Vagina (tissue), 2 donors: ENCODE measurements at regions not wholly inside any gene's neighbourhood (a gene's known extent, or its start where the extent isn't known, plus 50 kb on each side); places are given as distances from the start of the nearest gene placed in this dataset.

Source experiments
- DNase-seq, 2 donors: peaks; one replicate each; pipeline ENCODE4 v3.0.0-alpha.2; 2017; ENCODE audit errors: extremely low spot score in 2 of 2
- H3K27ac ChIP-seq: fragments of 200-600 bp; sonication (generic); one replicate; pipeline ENCODE4 v1.5.1; 2019
- H3K27me3 ChIP-seq: fragments of 200-600 bp; sonication (generic); one replicate; pipeline ENCODE4 v1.5.1; 2019
- H3K36me3 ChIP-seq, 2 donors: fragments of 200-600 bp; sonication (generic); one replicate each; pipeline ENCODE4 v1.5.1; 2017 to 2019
- H3K4me1 ChIP-seq: fragments of 200-600 bp; sonication (generic); one replicate; pipeline ENCODE4 v1.5.1; 2019
- H3K4me3 ChIP-seq, 2 donors: fragments of 200-600 bp; sonication (generic); 1 replicate in 1 of 2; 2 replicates in 1 of 2; pipeline ENCODE4 v1.5.1; 2016 to 2019
- H3K9me3 ChIP-seq: fragments of 200-600 bp; sonication (generic); one replicate; pipeline ENCODE4 v1.5.1; 2019
- CTCF ChIP-seq, 3 experiments: fragments of 450-650 bp in 2 of 3; fragments of 200-600 bp in 1 of 3; sonication (generic) in 1 of 3; IDR thresholded peaks; one replicate each; pipeline ENCODE4 v1.5.1; 2017 to 2019; ENCODE audit warnings: antibody characterized with exemption in 3 of 3, mild to moderate bottlenecking in 2 of 3, moderate library complexity in 2 of 3
- POLR2A ChIP-seq, 2 donors: fragments of 450-650 bp; IDR thresholded peaks; one replicate each; pipeline ENCODE4 v1.6.1; 2017; ENCODE audit warnings: antibody characterized with exemption in 2 of 2, mild to moderate bottlenecking in 2 of 2, moderate library complexity in 2 of 2
- POLR2AphosphoS5 ChIP-seq, 2 donors: sonication (generic); formaldehyde crosslinking; IDR thresholded peaks; one replicate each; pipeline ENCODE4 v1.9.0; 2017; ENCODE audit warnings: antibody characterized with exemption in 2 of 2, mild to moderate bottlenecking in 2 of 2, low read depth in 1 of 2; ENCODE audit not compliant: insufficient read depth in 1 of 2
- intact Hi-C: fragments of 100-400 bp; cut with DNase I; formaldehyde crosslinking; loops from one replicate; pipeline ENCODE4 v1.15.1; 2023

GRCh38 chr3:110542552-110543150, 529.0 kb upstream of the NECTIN3 start:
- TF ChIP-seq CTCF (IDR thresholded peaks at IDR 0.05) (no peak), POLR2A (IDR thresholded peaks at IDR 0.05) (no peak), POLR2AphosphoS5 (IDR thresholded peaks at IDR 0.05; ENCODE audit: insufficient read depth in 1 of 2, low read depth in 1 of 2) (no peak)
- no peak overlapping the region for H3K4me3 ChIP-seq
- DNase-seq = no peak
- H3K27ac ChIP-seq = no peak overlapping the region
- intact Hi-C loops = no loop called here
- H3K9me3 ChIP-seq = no peaks in the 10 kb centered on the region
- H3K36me3 ChIP-seq = no peaks in the 10 kb centered on the region
- no peaks in the 10 kb centered on the region for H3K27me3 ChIP-seq
- H3K4me1 ChIP-seq = no peaks in the 10 kb centered on the region

- Histone ChIP-seq H3K9me3 (no peaks in the 10 kb centered on the region), H3K27me3 (no peaks in the 10 kb centered on the region), H3K4me1 (no peaks in the 10 kb centered on the region), H3K27ac (no peak overlapping the region), H3K4me3 (no peak overlapping the region), H3K36me3 (no peaks in the 10 kb centered on the region)
- intact Hi-C loops = no loop called here
- no peak for DNase-seq
- TF ChIP-seq POLR2AphosphoS5 (IDR thresholded peaks at IDR 0.05; ENCODE audit: insufficient read depth in 1 of 2, low read depth in 1 of 2) = no peak
- TF ChIP-seq CTCF (IDR thresholded peaks at IDR 0.05) = no peak
- no peak for TF ChIP-seq POLR2A (IDR thresholded peaks at IDR 0.05)
These were observed 526.9 kb upstream of the NECTIN3 start for GRCh38 chr3:110544730-110545129.

- no peak overlapping the region for H3K27ac ChIP-seq
- no peak overlapping the region for H3K4me3 ChIP-seq
- no peak for TF ChIP-seq POLR2AphosphoS5 (IDR thresholded peaks at IDR 0.05; ENCODE audit: insufficient read depth in 1 of 2, low read depth in 1 of 2)
- TF ChIP-seq POLR2A (IDR thresholded peaks at IDR 0.05) = no peak
- no peak for TF ChIP-seq CTCF (IDR thresholded peaks at IDR 0.05)
- H3K27me3 ChIP-seq = no peaks in the 10 kb centered on the region
- intact Hi-C loops = no loop called here
- DNase-seq = no peak
- H3K36me3 ChIP-seq = no peaks in the 10 kb centered on the region
- H3K4me1 ChIP-seq = no peaks in the 10 kb centered on the region
- no peaks in the 10 kb centered on the region for H3K9me3 ChIP-seq
These were observed 521.1 kb upstream of the NECTIN3 start for GRCh38 chr3:110550511-110550910.

GRCh38 chr3:110562621-110563020, 509.0 kb upstream of the NECTIN3 start:
- Histone ChIP-seq H3K27me3 (no peaks in the 10 kb centered on the region), H3K4me3 (no peak overlapping the region), H3K4me1 (no peaks in the 10 kb centered on the region), H3K27ac (no peak overlapping the region), H3K36me3 (no peaks in the 10 kb centered on the region), H3K9me3 (no peaks in the 10 kb centered on the region)
- intact Hi-C loops = no loop called here
- TF ChIP-seq CTCF (IDR thresholded peaks at IDR 0.05) = no peak
- TF ChIP-seq POLR2AphosphoS5 (IDR thresholded peaks at IDR 0.05; ENCODE audit: insufficient read depth in 1 of 2, low read depth in 1 of 2) = no peak
- TF ChIP-seq POLR2A (IDR thresholded peaks at IDR 0.05) = no peak
- no peak for DNase-seq

GRCh38 chr3:110564674-110565073, 506.9 kb upstream of the NECTIN3 start:
- DNase-seq = no peak
- intact Hi-C loops = no loop called here
- no peaks in the 10 kb centered on the region for H3K36me3 ChIP-seq

More at GRCh38 chr3:110564674-110565073, 506.9 kb upstream of the NECTIN3 start:
- H3K27ac ChIP-seq = no peak overlapping the region
- H3K4me3 ChIP-seq = no peak overlapping the region
- H3K27me3 ChIP-seq = no peaks in the 10 kb centered on the region
- TF ChIP-seq CTCF (IDR thresholded peaks at IDR 0.05) (no peak), POLR2A (IDR thresholded peaks at IDR 0.05) (no peak), POLR2AphosphoS5 (IDR thresholded peaks at IDR 0.05; ENCODE audit: insufficient read depth in 1 of 2, low read depth in 1 of 2) (no peak)
- no peaks in the 10 kb centered on the region for H3K9me3 ChIP-seq
- H3K4me1 ChIP-seq = no peaks in the 10 kb centered on the region
